HTR-8/SVneo (cell line): ENCODE measurements at regions not wholly inside any gene's neighbourhood (a gene's known extent, or its start where the extent isn't known, plus 50 kb on each side); places are given as distances from the start of the nearest gene placed in this dataset.

Experiments
- DNase-seq: peaks from one replicate; pipeline ENCODE4 v3.0.0; 2011; ENCODE audit warnings: low spot score, mixed read lengths; ENCODE audit not compliant: insufficient read length
- FAIRE-seq: peaks from 2 replicates; lab custom pipeline; 2011; peaks lifted over from hg19 to GRCh38; lab: Jason Lieb, UNC

GRCh38 chr9:86557063-86557766 is 203.0 kb upstream of the TUT7 start:
- DNase-seq (no peak), FAIRE-seq (no peak)

- FAIRE-seq, result no peak
- DNase-seq, result no peak
Measured at GRCh38 chr9:86555661-86556060, 201.5 kb upstream of the TUT7 start.

GRCh38 chr9:86550401-86550800 is 196.2 kb upstream of the TUT7 start:
- no peak for DNase-seq
- no peak for FAIRE-seq

GRCh38 chr9:86549920-86550319 is 195.7 kb upstream of the TUT7 start:
- DNase-seq (no peak), FAIRE-seq (no peak)

- no peak for FAIRE-seq
- DNase-seq, result no peak
Measured at GRCh38 chr9:86549401-86549811, 195.2 kb upstream of the TUT7 start.

GRCh38 chr9:86548220-86548619 is 194.0 kb upstream of the TUT7 start:
- no peak for DNase-seq
- FAIRE-seq, result no peak

- FAIRE-seq (no peak), DNase-seq (no peak)
Measured at GRCh38 chr9:86547571-86547970, 193.4 kb upstream of the TUT7 start.

- FAIRE-seq (no peak), DNase-seq (no peak)
Measured at GRCh38 chr9:86546712-86547111, 192.5 kb upstream of the TUT7 start.

- DNase-seq (no peak), FAIRE-seq (no peak)
Measured at GRCh38 chr9:86545090-86545489, 190.9 kb upstream of the TUT7 start.

- no peak for DNase-seq
- FAIRE-seq, result no peak
Measured at GRCh38 chr9:86541014-86541570, 186.9 kb upstream of the TUT7 start.

- no peak for FAIRE-seq
- DNase-seq, result no peak
Measured at GRCh38 chr9:86535406-86535915, 181.3 kb upstream of the TUT7 start.

GRCh38 chr9:86534572-86535258 is 180.5 kb upstream of the TUT7 start:
- DNase-seq, result no peak

GRCh38 chr9:86531971-86532640 is 177.9 kb upstream of the TUT7 start:
- no peak for FAIRE-seq
- no peak for DNase-seq

More at GRCh38 chr9:86534572-86535258, 180.5 kb upstream of the TUT7 start:
- FAIRE-seq, result no peak

GRCh38 chr9:86531273-86531970 is 177.2 kb upstream of the TUT7 start:
- FAIRE-seq (no peak), DNase-seq (no peak)

GRCh38 chr9:86529496-86530275 is 175.5 kb upstream of the TUT7 start:
- FAIRE-seq (no peak), DNase-seq (no peak)

GRCh38 chr9:86526021-86526420 is 171.8 kb upstream of the TUT7 start:
- no peak for DNase-seq
- no peak for FAIRE-seq

GRCh38 chr9:86525182-86525581 is 171.0 kb upstream of the TUT7 start:
- no peak for FAIRE-seq
- DNase-seq, result no peak

GRCh38 chr9:86521977-86522376 is 167.8 kb upstream of the TUT7 start:
- no peak for DNase-seq
- no peak for FAIRE-seq

GRCh38 chr9:86521322-86521721 is 167.1 kb upstream of the TUT7 start:
- DNase-seq (no peak), FAIRE-seq (no peak)
